ENCODE measurements at regions not wholly inside any gene's neighbourhood (a gene's known extent, or its start where the extent isn't known, plus 50 kb on each side); places are given as distances from the start of the nearest gene placed in this dataset.

- TF ChIP-seq POLR2AphosphoS5 (IDR thresholded peaks at IDR 0.05) (no peak), CTCF (IDR thresholded peaks at IDR 0.05) (no peak), POLR2A (IDR thresholded peaks at IDR 0.05) (no peak)
Observed at GRCh38 chr2:136399667-136400289, 281.8 kb upstream of the CXCR4 start.
